A549 (cell line): ENCODE measurements at regions not wholly inside any gene's neighbourhood (a gene's known extent, or its start where the extent isn't known, plus 50 kb on each side); places are given as distances from the start of the nearest gene placed in this dataset.

Source experiments
- ATAC-seq, 2 experiments: fragments of 200-7000 bp in 1 of 2; fragments of >200 bp in 1 of 2; cut with Nextera tagmentation in 1 of 2; cut with Tn5 transposase in 1 of 2; 3 replicates each; pipeline versions ENCODE4 v1.8.0 to v1.9.1; 2018 to 2020; ENCODE audit warnings: mild to moderate bottlenecking in 1 of 2, moderate library complexity in 1 of 2
- CTCF ChIA-PET: fragments of 300-600 bp; sonication (Branson Sonifier 250); formaldehyde crosslinking; extraction: SDS; loops from one replicate; lab custom pipeline; 2021; ENCODE audit warnings: antibody characterized with exemption, inconsistent platforms; lab: Yijun Ruan, JAX
- POLR2A ChIA-PET: fragments of 350-600 bp; formaldehyde crosslinking; extraction: SDS; loops from one replicate; lab custom pipeline; 2021; ENCODE audit warnings: antibody characterized with exemption, inconsistent platforms; lab: Yijun Ruan, JAX
- DNase-seq, 2 experiments: peaks; one replicate each; pipeline versions ENCODE4 v3.0.0 to v3.0.0-alpha.2; 2011 to 2016; ENCODE audit warnings: low read depth in 1 of 2, low spot score in 1 of 2
- FAIRE-seq: peaks from 2 replicates; lab custom pipeline; 2011; peaks lifted over from hg19 to GRCh38; lab: Jason Lieb, UNC
- H3K27ac ChIP-seq, 2 experiments: fragments of >200 bp; sonication (Bioruptor Twin); formaldehyde crosslinking; 3 replicates each; pipeline ENCODE4 v1.5.1; 2016 to 2017
- H3K4me1 ChIP-seq: fragments of >200 bp; sonication (Bioruptor Twin); formaldehyde crosslinking; 3 replicates; pipeline ENCODE4 v1.6.1; 2016
- H3K4me2 ChIP-seq: fragments of >200 bp; sonication (Bioruptor Twin); formaldehyde crosslinking; 3 replicates; pipeline ENCODE4 v1.6.1; 2016
- H3K4me3 ChIP-seq: fragments of >200 bp; sonication (Bioruptor Twin); formaldehyde crosslinking; 3 replicates; pipeline ENCODE4 v1.5.1; 2016
- H3K9me3 ChIP-seq: fragments of >200 bp; sonication (Bioruptor Twin); formaldehyde crosslinking; 3 replicates; pipeline ENCODE4 v1.6.1; 2016
- ATOH8 ChIP-seq: fragments of 250-450 bp; sonication (Bioruptor Pico); IDR thresholded peaks from 2 replicates; pipeline ENCODE4 v1.5.0; 2020; ENCODE audit warnings: low read depth, mild to moderate bottlenecking, moderate library complexity
- BCL3 ChIP-seq: fragments of >200 bp; sonication (Bioruptor Twin); formaldehyde crosslinking; IDR thresholded peaks from 3 replicates; pipeline ENCODE4 v1.6.1; 2016
- BHLHE40 ChIP-seq: IDR thresholded peaks from 2 replicates; pipeline ENCODE4 v1.6.1; 2012; ENCODE audit warnings: low read depth, low read length, inconsistent platforms
- CBX2 ChIP-seq: fragments of 200-600 bp; sonication (generic); IDR thresholded peaks from 2 replicates; pipeline ENCODE4 v1.6.1; 2016; ENCODE audit warnings: low read depth, mild to moderate bottlenecking, borderline replicate concordance
- CEBPB ChIP-seq, 2 experiments: fragments of >200 bp in 1 of 2; sonication (Bioruptor Twin) in 1 of 2; formaldehyde crosslinking in 1 of 2; IDR thresholded peaks; 2 replicates each; pipeline ENCODE4 v1.6.1; 2012 to 2016
- CHD4 ChIP-seq: fragments of 200-600 bp; sonication (generic); IDR thresholded peaks from 2 replicates; pipeline ENCODE4 v1.6.1; 2016; ENCODE audit warnings: antibody characterized with exemption, mild to moderate bottlenecking, borderline replicate concordance
- EHF ChIP-seq: fragments of 250-450 bp; sonication (Bioruptor Pico); IDR thresholded peaks from 2 replicates; pipeline ENCODE4 v1.5.0; 2020; ENCODE audit warnings: mild to moderate bottlenecking
- FOXS1 ChIP-seq: fragments of 250-450 bp; sonication (Bioruptor Pico); IDR thresholded peaks from 2 replicates; pipeline ENCODE4 v1.5.0; 2020; ENCODE audit warnings: mild to moderate bottlenecking, moderate library complexity
- GATA3 ChIP-seq: IDR thresholded peaks from 2 replicates; pipeline ENCODE4 v1.6.1; 2012; ENCODE audit warnings: borderline replicate concordance
- HDAC2 ChIP-seq: fragments of 200-600 bp; sonication (generic); IDR thresholded peaks from 2 replicates; pipeline ENCODE4 v1.6.1; 2016
- HEYL ChIP-seq: fragments of 250-450 bp; sonication (Bioruptor Pico); IDR thresholded peaks from 2 replicates; pipeline ENCODE4 v1.8.0; 2021; ENCODE audit warnings: mild to moderate bottlenecking, moderate library complexity
- HOXA7 ChIP-seq: fragments of 250-450 bp; sonication (Bioruptor Pico); IDR thresholded peaks from 2 replicates; pipeline ENCODE4 v1.5.0; 2020; ENCODE audit warnings: mild to moderate bottlenecking, moderate library complexity
- MYC ChIP-seq: IDR thresholded peaks from 2 replicates; pipeline ENCODE4 v1.6.1; 2012; ENCODE audit warnings: mild to moderate bottlenecking, inconsistent platforms, low read length, improper control_type of control experiment, borderline replicate concordance
- NFE2L2 ChIP-seq: fragments of 150-350 bp; conservative IDR thresholded peaks from 2 replicates; pipeline ENCODE4 v1.6.1; 2014; ENCODE audit warnings: low read length
- NPAS2 ChIP-seq: fragments of 250-450 bp; sonication (Bioruptor Pico); IDR thresholded peaks from 2 replicates; pipeline ENCODE4 v1.8.0; 2022; ENCODE audit warnings: mild to moderate bottlenecking, moderate library complexity, borderline replicate concordance
- POLR2A ChIP-seq: IDR thresholded peaks from 2 replicates; pipeline ENCODE4 v1.6.1; 2012; ENCODE audit warnings: mild to moderate bottlenecking, low read length
- RAD21 ChIP-seq, 2 experiments: fragments of >200 bp in 1 of 2; sonication (Bioruptor Twin) in 1 of 2; formaldehyde crosslinking in 1 of 2; IDR thresholded peaks in 1 of 2; conservative IDR thresholded peaks in 1 of 2; 2 replicates in 1 of 2; 3 replicates in 1 of 2; pipeline ENCODE4 v1.6.1; 2012 to 2018; ENCODE audit warnings: inconsistent platforms in 1 of 2
- RFX5 ChIP-seq: fragments of 450-650 bp; IDR thresholded peaks from 2 replicates; pipeline ENCODE4 v1.7.1; 2014; ENCODE audit warnings: antibody characterized with exemption, mild to moderate bottlenecking, moderate library complexity
- ZFP36 ChIP-seq: fragments of 450-650 bp; IDR thresholded peaks from 2 replicates; pipeline ENCODE4 v1.6.1; 2014; ENCODE audit warnings: borderline replicate concordance; ENCODE audit not compliant: partially characterized antibody
- ZNF302 ChIP-seq: fragments of 250-450 bp; sonication (Bioruptor Pico); IDR thresholded peaks from 2 replicates; pipeline ENCODE4 v1.9.0; 2021; ENCODE audit warnings: inconsistent platforms, mild to moderate bottlenecking, moderate library complexity
- ZSCAN20 ChIP-seq: fragments of 250-450 bp; sonication (Bioruptor Pico); IDR thresholded peaks from 2 replicates; pipeline ENCODE4 v1.8.0; 2022; ENCODE audit warnings: mild to moderate bottlenecking, moderate library complexity
- WGBS: methylation state at CpG from one replicate; pipeline ENCODE4 v1.1.6; 2017; ENCODE audit errors: missing lambda C conversion rate; 5-methylcytosine and 5-hydroxymethylcytosine counted together

GRCh38 chr2:219959471-219959870 is 332.0 kb downstream of the SLC4A3 start:
- no peak for FAIRE-seq
- DNase-seq: no peak
- ChIA-PET POLR2A (no interaction called here), CTCF (interaction anchor here (0.6 to 0.9 kb wide), 3 partner anchors 150 to 1966 kb away, joined by 3 read pairs; no protein-coding TSS in a partner anchor)
- Histone ChIP-seq H3K4me3 (no peak overlapping the region), H3K4me2 (no peak overlapping the region), H3K27ac (no peak overlapping the region), H3K9me3 (peaks cover 5% of the 10 kb centered on the region; the same call in 2 of the 3 replicates), H3K4me1 (no peaks in the 10 kb centered on the region)
- TF ChIP-seq HOXA7 (CRISPR knock-in tag): no peak
- TF ChIP-seq CHD4: no peak
- TF ChIP-seq FOXS1: no peak
- no peak for TF ChIP-seq ZSCAN20
- no peak for TF ChIP-seq RFX5
- ATAC-seq: no peak
- 6% methylated on average over 4 of the region's 4 CpGs for WGBS

- DNase-seq (no peak), FAIRE-seq (no peak), ATAC-seq (no peak)
- H3K4me3 ChIP-seq: no peak overlapping the region
- WGBS: 37% methylated on average over 4 of the region's 4 CpGs
- H3K9me3 ChIP-seq: peaks cover 4% of the 10 kb centered on the region; the same call in 2 of the 3 replicates
- no peak for TF ChIP-seq CHD4
- no peak for TF ChIP-seq RAD21 (conservative IDR thresholded peaks at IDR 0.05 in 1 of 2, IDR thresholded peaks at IDR 0.05 in 1 of 2)
- no peak for TF ChIP-seq GATA3
- TF ChIP-seq ATOH8: no peak
- CTCF ChIA-PET: no interaction called here
- no peak overlapping the region for H3K27ac ChIP-seq
- H3K4me2 ChIP-seq: no peak overlapping the region
- no peaks in the 10 kb centered on the region for H3K4me1 ChIP-seq
- POLR2A ChIA-PET: no interaction called here
Observed at GRCh38 chr2:219961947-219962498, 334.6 kb downstream of the SLC4A3 start.

- CTCF ChIA-PET: interaction anchor here (1.1 kb wide), 1 partner anchor 16 kb away, joined by 3 read pairs; no protein-coding TSS in a partner anchor
- FAIRE-seq (no peak), ATAC-seq (no peak), DNase-seq (no peak)
- no peaks in the 10 kb centered on the region for H3K9me3 ChIP-seq
- WGBS: 46% methylated on average over 2 of the region's 2 CpGs
- H3K4me1 ChIP-seq: no peaks in the 10 kb centered on the region
- H3K4me3 ChIP-seq: no peak overlapping the region
- no peak overlapping the region for H3K4me2 ChIP-seq
- H3K27ac ChIP-seq: no peak overlapping the region
- TF ChIP-seq ZFP36 (no peak), NPAS2 (CRISPR knock-in tag) (no peak), MYC (no peak)
- POLR2A ChIA-PET: no interaction called here
Observed at GRCh38 chr2:219962801-219963200, 335.4 kb downstream of the SLC4A3 start.

GRCh38 chr2:219965287-219966194 is 338.1 kb downstream of the SLC4A3 start:
- Histone ChIP-seq H3K4me2 (no peak overlapping the region), H3K4me3 (no peak overlapping the region), H3K27ac (no peak overlapping the region), H3K9me3 (no peaks in the 10 kb centered on the region), H3K4me1 (peaks cover 18% of the 10 kb centered on the region)
- TF ChIP-seq HOXA7 (CRISPR knock-in tag) (no peak), CBX2 (no peak), ZNF302 (no peak), GATA3 (no peak), BCL3 (no peak), NFE2L2 (no peak), POLR2A (no peak), EHF (CRISPR knock-in tag) (no peak), HEYL (CRISPR knock-in tag) (no peak), BHLHE40 (no peak), CEBPB (IDR thresholded peaks at IDR 0.05) (no peak), HDAC2 (no peak)
- ATAC-seq: no peak
- no peak for DNase-seq
- CTCF ChIA-PET: no interaction called here
- POLR2A ChIA-PET: no interaction called here
- no peak for FAIRE-seq
- 50% methylated on average over 5 of the region's 5 CpGs for WGBS
